Fibroblast of skin of back (primary cell): ENCODE measurements at regions not wholly inside any gene's neighbourhood (a gene's known extent, or its start where the extent isn't known, plus 50 kb on each side); places are given as distances from the start of the nearest gene placed in this dataset.
"Not testable (repeated sequence)": the region's sequence is repeated elsewhere in the genome, so short reads cannot be mapped to it uniquely, and the experiment has no call there.

Experiments
- DNase-seq: peaks from one replicate; pipeline ENCODE4 v3.0.0-alpha.2; 2013

GRCh38 chr4:79661196-79661595, 253.2 kb upstream of the GK2 start:
- no peak for DNase-seq

GRCh38 chr4:79659308-79659870, 251.4 kb upstream of the GK2 start:
- DNase-seq = not testable (repeated sequence)

DNA sequence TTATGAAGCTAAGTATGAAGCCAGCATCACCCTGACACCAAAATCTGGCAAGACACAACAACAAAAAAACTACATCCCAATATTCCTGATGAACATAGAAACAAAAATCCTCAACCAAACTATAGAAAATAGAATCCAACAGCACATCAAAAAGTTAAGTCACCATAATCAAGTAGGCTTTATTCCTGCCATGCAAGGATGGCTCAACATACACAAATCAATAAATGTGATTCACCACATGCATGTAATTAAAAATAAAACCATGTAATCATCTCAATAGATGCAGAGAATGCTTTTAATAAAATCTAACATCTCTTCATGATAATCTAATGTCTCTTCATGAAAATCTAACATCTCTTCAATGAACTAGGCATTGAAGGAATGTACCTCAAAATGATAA, 249.4 kb upstream of the GK2 start:
- no peak for DNase-seq

DNA sequence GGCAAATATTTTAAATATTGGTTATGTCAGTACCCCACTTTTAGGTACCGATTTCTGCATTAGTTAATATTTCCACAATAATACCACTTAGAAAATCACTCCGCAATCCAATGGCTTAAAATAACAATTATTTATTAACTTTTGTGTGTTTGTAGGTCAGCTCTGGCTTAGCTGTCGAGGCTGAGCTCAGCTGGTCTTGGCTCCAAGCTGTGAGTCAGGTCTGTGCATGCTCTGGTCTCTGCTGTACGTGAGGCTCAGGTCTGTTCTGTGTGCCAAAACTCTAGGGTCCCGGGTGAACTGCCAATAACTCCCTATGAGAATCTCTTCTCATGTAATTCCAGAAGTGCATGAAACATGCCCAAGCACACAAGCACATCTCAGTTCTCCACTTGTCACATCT, 245.8 kb upstream of the GK2 start:
- no peak for DNase-seq

DNA sequence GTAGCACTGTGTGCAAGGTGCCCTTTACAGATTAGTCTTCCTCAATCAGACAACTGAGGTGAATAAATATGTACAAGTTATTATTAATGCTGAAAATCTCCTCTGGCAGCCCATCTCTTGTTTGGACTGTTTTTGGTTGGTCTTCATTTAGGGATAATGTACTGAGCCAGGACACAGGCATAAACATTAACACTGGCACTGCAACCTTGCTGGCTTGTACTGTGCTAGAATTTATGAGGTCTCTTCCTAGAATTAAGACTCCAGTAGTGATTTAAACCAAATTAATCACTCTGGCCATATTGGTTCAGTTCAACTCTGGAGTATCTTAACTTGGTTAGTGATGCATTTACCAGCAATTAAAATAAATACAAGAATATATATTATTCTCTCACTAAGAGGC, 244.7 kb upstream of the GK2 start:
- DNase-seq = no peak

DNA sequence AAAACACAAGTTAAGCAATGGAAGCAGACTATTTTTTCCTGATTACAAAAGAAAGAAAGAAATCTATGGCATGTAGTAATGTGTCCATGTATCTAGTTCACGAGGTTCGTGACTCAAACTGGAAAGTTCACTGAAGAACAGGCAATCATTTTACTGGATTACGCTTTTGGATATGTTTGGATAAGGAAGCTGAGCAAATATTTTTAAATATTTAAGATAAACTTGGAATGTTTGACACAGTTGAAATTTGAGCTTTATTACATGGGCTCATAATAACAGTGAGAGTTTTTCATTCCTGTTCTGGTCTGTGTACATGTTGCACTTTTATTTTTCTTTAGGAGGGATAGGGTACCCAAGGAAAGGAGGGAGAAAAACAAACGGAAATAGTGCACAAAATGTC, 244.2 kb upstream of the GK2 start:
- DNase-seq = peak; percentile 89

GRCh38 chr4:79651456-79651855, 243.4 kb upstream of the GK2 start:
- DNase-seq = peak; percentile 37

GRCh38 chr4:79650794-79651431, 242.9 kb upstream of the GK2 start:
- DNase-seq = peak; percentile 76

DNA sequence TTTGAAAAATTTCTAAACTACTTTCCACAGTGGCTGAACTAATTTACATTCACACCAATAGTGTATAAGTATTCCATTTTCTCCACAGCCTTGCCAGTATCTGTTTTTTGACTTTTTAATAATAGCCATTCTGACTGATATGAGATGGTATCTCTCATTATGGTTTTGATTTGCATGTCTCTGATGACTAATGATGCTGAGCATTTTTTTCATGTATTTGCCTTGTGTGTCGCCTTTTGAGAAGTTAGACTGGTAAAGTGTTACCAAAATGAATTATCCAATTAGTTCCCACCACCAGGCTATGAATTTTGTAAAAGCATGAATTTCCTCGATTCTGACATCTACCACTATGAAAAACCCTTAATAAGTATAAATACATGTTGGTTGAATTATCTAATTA, 242.2 kb upstream of the GK2 start:
- peak; percentile 43 for DNase-seq

DNA sequence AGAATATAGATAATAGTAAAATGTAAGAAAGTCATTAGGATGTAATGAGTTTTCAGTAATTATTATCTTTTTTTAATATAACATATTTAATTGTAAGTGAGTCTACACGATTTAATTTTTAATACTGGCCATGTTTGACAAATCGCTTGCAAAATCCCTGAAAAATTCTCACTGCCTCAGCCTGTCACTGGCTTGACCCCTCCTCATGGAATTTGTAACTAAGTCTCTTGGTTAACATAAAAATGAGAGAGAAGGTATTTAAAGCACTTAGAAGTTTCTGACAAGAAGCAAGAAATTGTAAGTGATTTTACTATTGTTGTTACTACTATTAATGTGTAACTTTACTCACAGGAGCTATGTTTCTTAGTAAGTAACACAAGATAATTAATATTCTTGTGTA, 237.9 kb upstream of the GK2 start:
- no peak for DNase-seq

DNA sequence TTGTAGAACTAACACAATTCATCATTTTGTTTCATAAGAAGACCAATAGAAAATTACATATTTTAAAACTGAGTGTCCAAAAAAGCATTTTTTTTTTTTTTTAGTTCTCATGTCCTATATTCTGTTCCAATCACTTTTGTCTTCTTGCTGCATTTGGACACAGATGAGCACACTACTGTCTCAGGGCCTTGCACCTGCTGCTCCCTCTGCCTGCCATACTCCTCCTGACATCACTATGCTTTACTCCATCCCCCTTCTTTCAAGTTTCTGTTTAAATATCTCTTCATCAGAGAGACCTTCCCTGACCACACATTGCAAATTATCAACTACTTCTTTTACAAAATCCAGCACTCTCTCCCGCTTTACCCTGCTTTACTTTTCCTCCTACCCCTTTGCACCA, 230.7 kb upstream of the GK2 start:
- no peak for DNase-seq

DNA sequence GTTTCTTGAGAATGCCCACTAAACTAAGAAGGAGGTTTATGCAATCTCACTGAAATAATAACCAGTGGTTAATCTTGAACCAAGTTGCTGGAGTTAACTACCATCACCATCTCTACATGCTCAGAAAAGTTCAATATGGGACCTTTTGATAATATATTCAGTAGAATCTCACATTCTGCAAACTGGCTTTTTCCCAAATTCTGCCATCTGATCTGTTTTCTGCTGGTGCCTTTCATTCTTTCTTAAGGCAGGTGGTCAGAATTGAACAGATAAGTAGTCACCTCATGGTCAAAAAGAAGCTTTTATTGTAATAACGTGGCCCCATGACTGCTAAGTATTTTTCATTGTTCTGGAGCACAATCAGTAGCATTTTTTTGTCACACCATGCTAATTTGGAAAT, 229.0 kb upstream of the GK2 start:
- DNase-seq = no peak

- DNase-seq = no peak
These were observed 226.1 kb upstream of the GK2 start for GRCh38 chr4:79634111-79634510.

- no peak for DNase-seq
These were observed 224.1 kb upstream of the GK2 start for GRCh38 chr4:79632114-79632513.

DNA sequence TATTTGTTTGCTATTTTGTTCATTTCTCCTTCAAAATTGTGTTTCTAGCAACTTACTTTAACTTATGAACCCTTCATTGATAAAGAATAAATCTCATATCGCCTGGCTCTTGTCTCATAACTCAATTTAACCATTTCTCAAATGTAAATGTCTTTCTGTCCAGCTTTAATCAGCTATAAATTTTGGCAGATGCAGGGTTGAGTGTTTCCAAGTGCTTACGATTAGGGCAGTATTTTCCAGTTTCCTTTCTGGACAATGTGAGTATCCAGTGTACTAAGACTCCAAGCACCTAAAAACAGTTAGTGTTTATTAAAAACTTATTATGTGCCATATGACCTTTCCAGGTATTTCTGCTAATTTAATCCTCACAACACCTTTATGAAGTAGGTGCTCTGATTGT, 218.6 kb upstream of the GK2 start:
- DNase-seq = no peak

DNA sequence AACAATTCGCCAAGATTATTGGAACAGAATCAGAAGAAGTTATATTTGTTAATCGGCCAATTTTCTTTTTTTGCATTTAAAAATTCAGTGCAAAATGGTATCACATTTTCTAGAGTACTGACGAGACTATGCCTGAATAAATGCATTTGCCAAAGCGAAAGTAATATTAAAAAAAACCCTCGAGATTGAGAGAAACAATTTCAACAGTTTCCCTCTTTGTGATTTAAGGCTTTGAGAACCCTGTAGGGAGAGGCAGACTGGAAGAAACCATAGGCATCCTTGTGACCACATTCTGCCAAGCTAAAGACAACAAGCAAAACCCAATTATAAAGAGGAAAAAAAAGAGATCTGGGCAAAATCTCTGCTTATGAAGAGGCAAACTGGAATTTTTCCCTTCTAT, 218.1 kb upstream of the GK2 start:
- no peak for DNase-seq

- DNase-seq = no peak
These were observed 217.3 kb upstream of the GK2 start for GRCh38 chr4:79625361-79625760.

GRCh38 chr4:79623021-79623870, 215.2 kb upstream of the GK2 start:
- no peak for DNase-seq

DNA sequence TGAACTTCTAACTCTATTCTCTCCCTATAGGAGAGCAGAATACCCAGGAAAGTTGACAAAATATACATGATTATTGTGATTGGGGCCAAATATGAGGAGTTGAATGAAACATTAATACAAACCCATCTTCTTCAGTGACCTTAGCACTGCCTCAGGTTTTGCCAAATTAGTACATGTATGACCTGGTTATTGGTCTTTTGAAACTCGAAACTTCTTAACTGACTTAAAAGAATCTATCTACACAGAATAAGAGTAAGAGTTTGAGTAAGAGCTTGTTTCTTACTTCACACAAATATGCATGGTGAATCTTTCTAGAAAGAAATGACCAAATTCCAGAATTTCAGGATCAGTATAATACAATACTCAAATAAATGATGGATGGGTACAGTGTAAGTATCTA, 213.0 kb upstream of the GK2 start:
- no peak for DNase-seq

GRCh38 chr4:79620617-79621016, 212.6 kb upstream of the GK2 start:
- DNase-seq = no peak

DNA sequence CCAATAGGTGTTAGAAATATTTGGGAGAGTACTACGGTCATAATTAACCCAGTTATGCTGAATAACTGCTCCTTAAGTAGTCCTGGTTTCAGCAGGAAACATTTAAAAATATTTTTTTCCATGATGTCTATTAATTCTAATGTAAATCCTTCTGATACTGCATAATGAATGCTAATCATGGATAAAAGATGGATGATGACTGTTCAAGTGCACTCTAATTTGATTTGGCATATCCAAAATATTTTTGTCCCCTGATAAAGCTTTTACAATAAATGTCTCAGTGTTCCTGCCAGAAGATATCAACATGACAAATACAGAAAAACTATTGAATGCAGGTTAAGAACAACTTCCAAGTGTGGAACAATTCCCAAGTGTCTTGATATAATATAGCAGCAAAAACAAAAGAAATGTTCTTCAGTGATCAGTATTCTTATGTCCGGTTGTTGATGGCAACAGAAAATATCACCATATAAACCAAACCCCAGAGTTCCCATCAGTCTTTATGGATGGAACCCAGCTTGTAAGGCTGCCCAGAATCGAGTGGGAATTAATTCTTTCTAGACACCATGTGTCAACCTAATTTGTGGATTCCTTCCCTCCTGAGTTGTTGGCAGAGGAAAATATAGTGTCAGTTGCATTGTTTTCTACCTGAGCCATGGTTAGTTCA, 205.4 kb upstream of the GK2 start:
- no peak for DNase-seq

GRCh38 chr4:79611026-79611425, 203.0 kb upstream of the GK2 start:
- DNase-seq = no peak

DNA sequence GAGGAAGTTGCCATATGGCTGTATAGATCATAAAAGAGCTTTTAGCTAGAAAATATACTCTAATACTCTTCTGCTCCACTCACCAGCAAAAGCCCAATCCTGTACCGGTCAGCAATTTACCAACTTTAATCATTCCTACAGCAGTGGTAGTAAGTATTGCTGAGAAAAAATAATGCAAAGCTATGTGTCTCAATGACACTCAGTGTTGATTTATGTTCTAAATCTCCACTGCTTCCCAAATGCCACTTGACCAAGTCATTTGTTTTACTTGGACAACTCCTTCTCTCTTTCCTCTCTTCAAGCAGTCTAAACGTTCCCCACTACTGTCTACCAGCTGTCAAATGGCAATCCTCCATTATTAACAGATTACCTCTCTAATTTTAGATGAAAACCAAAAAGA, 201.8 kb upstream of the GK2 start:
- DNase-seq = peak; percentile 83

- no peak for DNase-seq
These were observed 200.0 kb upstream of the GK2 start for GRCh38 chr4:79607979-79608378.
